ENCODE measurements at regions not wholly inside any gene's neighbourhood (a gene's known extent, or its start where the extent isn't known, plus 50 kb on each side); places are given as distances from the start of the nearest gene placed in this dataset.

- peak in 1 of 2 donors; percentile 23 for DNase-seq
Measured at GRCh38 chr10:4034907-4035598, 250.0 kb upstream of the KLF6 start.

GRCh38 chr10:4033341-4033896, 248.4 kb upstream of the KLF6 start:
- DNase-seq, result no peak

- DNase-seq, result no peak
Measured at GRCh38 chr10:4029866-4030265, 244.9 kb upstream of the KLF6 start.

GRCh38 chr10:4028854-4029583, 244.0 kb upstream of the KLF6 start:
- no peak for DNase-seq

- no peak for DNase-seq
Measured at GRCh38 chr10:4028027-4028471, 243.0 kb upstream of the KLF6 start.

GRCh38 chr10:4025339-4025738, 240.3 kb upstream of the KLF6 start:
- no peak for DNase-seq

- DNase-seq, result no peak
Measured at GRCh38 chr10:4024516-4025245, 239.7 kb upstream of the KLF6 start.

GRCh38 chr10:4024027-4024426, 239.0 kb upstream of the KLF6 start:
- DNase-seq, result no peak

GRCh38 chr10:4022473-4022872, 237.5 kb upstream of the KLF6 start:
- DNase-seq, result no peak

GRCh38 chr10:4020631-4021030, 235.6 kb upstream of the KLF6 start:
- DNase-seq, result no peak

GRCh38 chr10:4018054-4018511, 233.1 kb upstream of the KLF6 start:
- DNase-seq, result no peak

- no peak for DNase-seq
Measured at GRCh38 chr10:4017336-4017735, 232.3 kb upstream of the KLF6 start.

GRCh38 chr10:4016214-4016740, 231.3 kb upstream of the KLF6 start:
- no peak for DNase-seq

- peak; percentile 5 to 12 for DNase-seq
Measured at GRCh38 chr10:4013651-4014121, 228.7 kb upstream of the KLF6 start.

- no peak for DNase-seq
Measured at GRCh38 chr10:4012848-4013247, 227.8 kb upstream of the KLF6 start.

GRCh38 chr10:4011136-4011812, 226.3 kb upstream of the KLF6 start:
- no peak for DNase-seq

- no peak for DNase-seq
Measured at GRCh38 chr10:4008676-4009382, 223.8 kb upstream of the KLF6 start.

- no peak for DNase-seq
Measured at GRCh38 chr10:4007771-4008170, 222.8 kb upstream of the KLF6 start.

GRCh38 chr10:4006858-4007257, 221.8 kb upstream of the KLF6 start:
- no peak for DNase-seq

- DNase-seq, result no peak
Measured at GRCh38 chr10:4006051-4006450, 221.0 kb upstream of the KLF6 start.

- no peak for DNase-seq
Measured at GRCh38 chr10:4004990-4005389, 220.0 kb upstream of the KLF6 start.

GRCh38 chr10:4004144-4004543, 219.1 kb upstream of the KLF6 start:
- no peak for DNase-seq
